Lower leg skin (tissue), 4 donors: ENCODE measurements at regions not wholly inside any gene's neighbourhood (a gene's known extent, or its start where the extent isn't known, plus 50 kb on each side); places are given as distances from the start of the nearest gene placed in this dataset.

ENCODE experiments used
- DNase-seq, 2 donors: peaks; one replicate each; pipeline ENCODE4 v3.0.0-alpha.2; 2019; ENCODE audit warnings: low spot score in 2 of 2
- H3K4me3 ChIP-seq: fragments of 200-600 bp; sonication (generic); 2 replicates; pipeline ENCODE4 v1.5.1; 2017; ENCODE audit warnings: mild to moderate bottlenecking, low read depth; ENCODE audit not compliant: poor library complexity, severe bottlenecking
- CTCF ChIP-seq, 3 donors: fragments of 450-650 bp; IDR thresholded peaks; one replicate each; pipeline ENCODE4 v1.5.1; 2016; ENCODE audit warnings: antibody characterized with exemption in 3 of 3, mild to moderate bottlenecking in 3 of 3, moderate library complexity in 2 of 3
- POLR2A ChIP-seq, 2 donors: fragments of 450-650 bp; IDR thresholded peaks; one replicate each; pipeline ENCODE4 v1.6.1; 2016 to 2017; ENCODE audit warnings: antibody characterized with exemption in 2 of 2, mild to moderate bottlenecking in 1 of 2, moderate library complexity in 1 of 2
- WGBS, 2 donors: methylation state at CpG; one replicate each; pipeline ENCODE4 v1.1.5; 2018; 5-methylcytosine and 5-hydroxymethylcytosine counted together
- intact Hi-C: fragments of 100-400 bp; cut with DNase I; formaldehyde crosslinking; loops from one replicate; pipeline ENCODE4 v1.15.0; 2023; ENCODE audit warnings: low total_unique reads

GRCh38 chr19:30679789-30680188 lies 307.6 kb downstream of the ZNF536 start:
- intact Hi-C loops, result loop anchor here (5.0 kb wide), 1 partner anchor 1543 kb away; no protein-coding TSS in a partner anchor
- H3K4me3 ChIP-seq, result no peak overlapping the region
- TF ChIP-seq CTCF (IDR thresholded peaks at IDR 0.05) (no peak), POLR2A (IDR thresholded peaks at IDR 0.05) (no peak)
- 59 to 78% methylated on average over 6 of the region's 6 CpGs for WGBS, 2 donors
- peak in 1 of 2 donors; percentile 56 for DNase-seq

GRCh38 chr19:30679153-30679702 lies 307.0 kb downstream of the ZNF536 start:
- H3K4me3 ChIP-seq, result no peak overlapping the region
- 48 to 64% methylated on average over 12 to 16 of the region's 16 CpGs for WGBS, 2 donors
- intact Hi-C loops, result no loop called here
- DNase-seq, result peak in 1 of 2 donors; percentile 73
- TF ChIP-seq CTCF (IDR thresholded peaks at IDR 0.05) (no peak), POLR2A (IDR thresholded peaks at IDR 0.05) (no peak)

GRCh38 chr19:30678168-30678567 lies 306.0 kb downstream of the ZNF536 start:
- TF ChIP-seq POLR2A (IDR thresholded peaks at IDR 0.05), result no peak
- TF ChIP-seq CTCF (IDR thresholded peaks at IDR 0.05), result no peak
- 86 to 91% methylated on average over 10 of the region's 10 CpGs for WGBS, 2 donors
- intact Hi-C loops, result no loop called here
- peak in 1 of 2 donors; percentile 83 for DNase-seq
- H3K4me3 ChIP-seq, result no peak overlapping the region

- H3K4me3 ChIP-seq, result no peak overlapping the region
- intact Hi-C loops, result no loop called here
- peak in 1 of 2 donors; percentile 60 for DNase-seq
- TF ChIP-seq CTCF (IDR thresholded peaks at IDR 0.05) (no peak), POLR2A (IDR thresholded peaks at IDR 0.05) (no peak)
- 80 to 88% methylated on average over 6 of the region's 6 CpGs for WGBS, 2 donors
Measured at GRCh38 chr19:30677702-30678101, 305.5 kb downstream of the ZNF536 start.

- WGBS, 2 donors, result 71 to 74% methylated on average over 7 to 8 of the region's 8 CpGs
- no peak for TF ChIP-seq CTCF (IDR thresholded peaks at IDR 0.05)
- no peak for TF ChIP-seq POLR2A (IDR thresholded peaks at IDR 0.05)
- intact Hi-C loops, result no loop called here
- H3K4me3 ChIP-seq, result no peak overlapping the region
- DNase-seq, result peak in 1 of 2 donors; percentile 46
Measured at GRCh38 chr19:30676990-30677679, 305.0 kb downstream of the ZNF536 start.
